Tibial nerve (tissue), 4 donors: ENCODE measurements at regions not wholly inside any gene's neighbourhood (a gene's known extent, or its start where the extent isn't known, plus 50 kb on each side); places are given as distances from the start of the nearest gene placed in this dataset.

Source experiments
- EP300 ChIP-seq, 2 donors: sonication (generic); formaldehyde crosslinking; IDR thresholded peaks; one replicate each; pipeline ENCODE4 v1.6.1; 2017; ENCODE audit warnings: antibody characterized with exemption in 2 of 2, mild to moderate bottlenecking in 1 of 2
- TF ChIP-seq, protein P1 (sequence below), 5 experiments: fragments of 200-600 bp in 3 of 5; fragments of 450-650 bp in 2 of 5; sonication (generic) in 3 of 5; IDR thresholded peaks; one replicate each; pipeline ENCODE4 v1.5.1; 2016 to 2019; ENCODE audit warnings: antibody characterized with exemption in 5 of 5, mild to moderate bottlenecking in 3 of 5, moderate library complexity in 2 of 5

GRCh38 chr5:57598756-57599155, 116.1 kb upstream of the ACTBL2 start:
- TF ChIP-seq, protein P1, sequence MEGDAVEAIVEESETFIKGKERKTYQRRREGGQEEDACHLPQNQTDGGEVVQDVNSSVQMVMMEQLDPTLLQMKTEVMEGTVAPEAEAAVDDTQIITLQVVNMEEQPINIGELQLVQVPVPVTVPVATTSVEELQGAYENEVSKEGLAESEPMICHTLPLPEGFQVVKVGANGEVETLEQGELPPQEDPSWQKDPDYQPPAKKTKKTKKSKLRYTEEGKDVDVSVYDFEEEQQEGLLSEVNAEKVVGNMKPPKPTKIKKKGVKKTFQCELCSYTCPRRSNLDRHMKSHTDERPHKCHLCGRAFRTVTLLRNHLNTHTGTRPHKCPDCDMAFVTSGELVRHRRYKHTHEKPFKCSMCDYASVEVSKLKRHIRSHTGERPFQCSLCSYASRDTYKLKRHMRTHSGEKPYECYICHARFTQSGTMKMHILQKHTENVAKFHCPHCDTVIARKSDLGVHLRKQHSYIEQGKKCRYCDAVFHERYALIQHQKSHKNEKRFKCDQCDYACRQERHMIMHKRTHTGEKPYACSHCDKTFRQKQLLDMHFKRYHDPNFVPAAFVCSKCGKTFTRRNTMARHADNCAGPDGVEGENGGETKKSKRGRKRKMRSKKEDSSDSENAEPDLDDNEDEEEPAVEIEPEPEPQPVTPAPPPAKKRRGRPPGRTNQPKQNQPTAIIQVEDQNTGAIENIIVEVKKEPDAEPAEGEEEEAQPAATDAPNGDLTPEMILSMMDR (IDR thresholded peaks at IDR 0.05): no peak
- TF ChIP-seq EP300 (IDR thresholded peaks at IDR 0.05): peak in 1 of 2 donors; percentile 41
